VCaP (cell line): ENCODE measurements at regions not wholly inside any gene's neighbourhood (a gene's known extent, or its start where the extent isn't known, plus 50 kb on each side); places are given as distances from the start of the nearest gene placed in this dataset.

Experiments used
- H3K27ac ChIP-seq: fragments of 450-650 bp; 2 replicates; pipeline ENCODE4 v1.5.1; 2017
- CTCF ChIP-seq: fragments of 450-650 bp; conservative IDR thresholded peaks from 2 replicates; pipeline ENCODE4 v1.5.1; 2017; ENCODE audit warnings: mild to moderate bottlenecking, moderate library complexity

- no peak overlapping the region for H3K27ac ChIP-seq
- no peak for TF ChIP-seq CTCF
Measured at GRCh38 chr1:11350265-11350664, 77.3 kb downstream of the UBIAD1 start.

DNA sequence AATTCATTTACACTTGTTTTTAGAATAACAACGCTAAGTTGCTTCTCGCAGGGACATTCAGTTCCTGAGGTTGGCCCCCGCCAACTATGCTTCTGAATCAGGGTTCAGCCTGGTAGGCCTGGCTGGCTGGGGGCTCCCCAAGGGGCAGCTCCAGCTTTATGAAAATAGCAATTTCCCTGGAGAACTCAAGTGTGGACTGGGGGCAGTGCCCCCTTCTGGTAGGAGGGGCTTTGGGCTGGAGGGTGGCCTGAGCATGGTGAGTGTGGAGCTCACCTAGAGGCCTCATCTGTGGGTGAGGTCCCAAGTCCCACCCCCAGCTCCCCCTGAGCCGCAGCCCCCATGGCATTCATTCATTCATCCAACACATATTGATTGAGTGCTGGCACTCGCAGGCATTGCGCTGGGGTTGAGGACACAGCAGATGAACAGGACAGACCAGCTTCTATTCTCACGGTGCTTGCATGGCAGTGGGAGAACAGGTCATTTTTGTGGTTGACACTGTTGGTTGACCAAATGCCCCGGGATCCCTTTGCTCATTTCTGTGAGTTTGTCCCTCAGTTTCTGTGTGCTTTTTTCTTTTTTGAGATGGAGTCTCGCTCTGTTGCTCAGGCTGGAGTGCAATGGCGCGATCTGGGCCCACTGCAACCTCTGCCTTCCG is 79.2 kb downstream of the UBIAD1 start:
- no peak for TF ChIP-seq CTCF

DNA sequence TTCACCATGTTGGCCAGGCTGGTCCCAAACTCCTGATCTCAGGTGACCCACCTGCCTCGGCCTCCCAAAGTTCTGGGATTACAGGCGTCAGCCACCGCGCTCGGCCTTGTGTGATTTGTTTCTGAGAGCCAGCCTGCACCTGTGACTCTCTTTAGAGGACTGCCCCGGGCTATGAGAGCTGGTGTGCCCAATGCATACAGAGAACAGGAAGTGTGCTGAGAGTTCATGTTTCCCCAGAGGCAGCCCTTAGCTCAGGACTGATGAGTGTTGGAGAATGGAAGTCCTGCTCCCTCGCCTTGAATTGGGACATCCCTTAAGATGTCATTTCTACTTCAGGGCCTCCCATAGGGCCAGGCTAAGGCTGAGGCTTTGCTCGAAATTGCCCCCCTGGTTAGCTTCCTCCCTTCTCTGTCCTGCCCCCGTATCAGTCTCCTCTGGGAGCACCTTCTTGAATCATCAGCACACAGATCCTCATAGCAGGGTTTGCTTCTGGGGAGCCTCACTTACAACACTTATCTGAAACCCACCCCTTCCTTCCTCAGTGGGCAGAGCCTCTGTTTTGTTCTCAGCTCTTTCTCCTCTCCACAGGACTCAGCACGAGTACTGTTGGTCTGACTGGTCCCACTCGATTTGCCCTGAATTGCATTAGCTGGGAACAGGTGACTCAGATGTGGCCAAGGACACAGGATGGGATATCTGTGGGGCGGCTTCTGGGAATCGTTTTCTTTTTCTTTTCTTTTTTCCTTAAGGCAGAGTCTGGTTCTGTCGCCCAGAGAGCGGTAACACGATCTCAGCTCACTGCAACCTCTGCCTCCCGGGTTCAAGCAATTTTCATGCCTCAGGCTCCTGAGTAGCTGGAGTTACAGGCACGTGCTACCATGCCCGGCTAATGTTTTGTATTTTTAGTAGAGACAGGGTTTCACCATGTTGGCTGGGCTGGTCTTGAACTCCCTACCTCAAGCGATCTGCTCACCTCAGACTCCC is 80.1 kb downstream of the UBIAD1 start:
- no peak for TF ChIP-seq CTCF
- peak overlapping the region; percentile 32; the same call in 1 of the 2 replicates for H3K27ac ChIP-seq

More for the DNA sequence above, 79.2 kb downstream of the UBIAD1 start:
- no peak overlapping the region for H3K27ac ChIP-seq

DNA sequence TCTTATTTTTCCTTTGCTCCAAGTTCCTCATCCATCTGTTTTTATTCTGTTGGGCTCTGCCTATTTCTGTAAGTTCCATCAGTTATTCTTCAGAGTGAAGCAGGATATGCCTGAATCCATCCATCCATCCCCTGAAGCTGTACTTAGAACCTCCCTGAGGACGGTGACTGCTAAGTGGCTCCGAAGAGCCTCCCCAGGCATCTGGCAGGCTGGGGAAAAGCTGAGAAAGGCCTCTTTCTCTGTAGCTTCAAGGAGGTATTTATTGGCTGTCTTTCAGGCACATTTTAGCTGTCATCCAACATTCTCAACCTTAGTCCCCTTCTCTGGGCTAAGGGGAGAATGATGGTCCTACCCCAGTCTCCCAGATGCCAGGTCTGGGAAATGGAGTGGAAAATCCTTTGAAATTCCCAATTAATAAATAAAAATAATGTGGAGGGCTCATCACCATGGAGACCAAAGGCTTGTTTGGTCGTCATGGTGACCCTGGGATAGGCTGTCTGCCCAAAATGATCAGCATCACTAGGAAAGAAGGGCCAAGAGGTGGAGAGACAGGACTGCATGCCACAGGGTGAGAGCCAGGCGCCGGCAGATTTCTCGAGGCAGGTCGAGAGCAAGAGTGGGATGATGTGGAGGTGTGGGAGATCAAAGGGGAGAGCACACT is 82.0 kb downstream of the UBIAD1 start:
- TF ChIP-seq CTCF = no peak
- H3K27ac ChIP-seq = no peak overlapping the region

DNA sequence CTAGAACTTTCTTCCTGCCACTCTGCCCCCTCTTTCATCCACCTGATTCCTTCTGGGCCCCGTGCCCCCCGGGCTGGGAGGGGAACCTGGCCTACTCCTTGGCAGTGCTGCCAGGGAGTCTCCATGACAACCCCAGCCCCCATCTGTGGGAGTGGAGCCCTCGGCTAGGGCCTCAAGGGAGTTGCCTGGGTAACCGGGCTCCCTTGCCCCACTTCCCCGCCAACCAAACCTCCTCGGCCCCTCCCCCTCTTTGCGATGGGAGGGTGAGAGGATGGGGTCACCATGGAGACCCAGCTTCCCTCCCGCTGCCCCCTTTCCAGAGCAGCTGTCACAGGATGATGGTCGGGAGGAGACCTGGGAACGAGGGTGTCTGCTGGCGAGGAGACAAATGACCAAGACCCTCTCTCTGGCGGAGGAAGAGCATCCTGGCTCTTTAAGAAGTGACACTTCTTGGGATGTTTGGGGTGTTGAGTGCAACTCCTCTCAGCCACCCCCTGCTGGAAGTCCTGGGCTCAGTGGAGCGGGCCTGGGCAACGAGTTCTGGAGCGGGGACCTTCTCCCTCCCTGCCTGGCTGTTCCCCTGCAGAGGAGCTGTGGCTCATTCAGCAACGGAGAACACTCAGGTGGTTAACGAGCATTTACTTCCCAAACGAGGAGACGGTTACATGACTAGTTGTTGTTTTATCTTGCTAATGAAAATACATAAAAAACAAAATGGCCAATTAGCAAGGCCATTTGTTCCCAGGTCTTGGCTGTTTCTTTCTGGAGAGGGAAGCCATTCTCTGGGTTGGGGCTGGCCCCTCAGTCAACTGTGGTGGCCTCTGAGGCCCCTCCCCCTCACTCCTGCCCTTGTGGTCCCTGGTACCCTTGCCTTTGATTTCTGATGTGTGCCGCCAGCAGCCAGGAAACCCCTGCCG is 82.8 kb downstream of the UBIAD1 start:
- TF ChIP-seq CTCF = no peak
- H3K27ac ChIP-seq = no peak overlapping the region

- TF ChIP-seq CTCF = no peak
- no peak overlapping the region for H3K27ac ChIP-seq
Measured at GRCh38 chr1:11357276-11357675, 84.3 kb downstream of the UBIAD1 start.
